HG03280 (cell line): ENCODE measurements at regions not wholly inside any gene's neighbourhood (a gene's known extent, or its start where the extent isn't known, plus 50 kb on each side); places are given as distances from the start of the nearest gene placed in this dataset.

Experiments used
- ATAC-seq: cut with Tn5 transposase; IDR thresholded peaks from one replicate; pipeline ENCODE4 v1.9.1; 2021; ENCODE audit warnings: mild to moderate bottlenecking, moderate library complexity; ENCODE audit not compliant: unreplicated experiment

DNA sequence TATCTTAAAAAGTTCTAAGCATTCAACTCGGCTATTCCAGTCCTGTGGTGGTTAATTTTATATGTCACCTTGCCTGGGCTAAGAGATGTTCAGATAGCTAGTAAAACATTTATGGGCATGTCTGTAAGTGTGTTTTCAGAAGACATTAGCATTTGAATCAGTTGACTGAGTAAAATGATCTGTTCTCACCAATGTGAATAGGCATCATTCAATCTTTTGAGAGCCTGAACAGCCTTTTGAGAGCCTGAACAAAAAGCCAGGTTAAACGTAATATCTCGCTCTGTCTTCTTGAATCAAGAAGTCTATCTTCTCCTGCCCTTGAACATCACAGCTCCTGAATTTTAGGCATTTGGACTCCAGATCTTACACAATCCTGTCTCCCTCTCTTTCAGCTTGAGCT lies 1266.1 kb downstream of the LRFN5 start:
- no peak for ATAC-seq

DNA sequence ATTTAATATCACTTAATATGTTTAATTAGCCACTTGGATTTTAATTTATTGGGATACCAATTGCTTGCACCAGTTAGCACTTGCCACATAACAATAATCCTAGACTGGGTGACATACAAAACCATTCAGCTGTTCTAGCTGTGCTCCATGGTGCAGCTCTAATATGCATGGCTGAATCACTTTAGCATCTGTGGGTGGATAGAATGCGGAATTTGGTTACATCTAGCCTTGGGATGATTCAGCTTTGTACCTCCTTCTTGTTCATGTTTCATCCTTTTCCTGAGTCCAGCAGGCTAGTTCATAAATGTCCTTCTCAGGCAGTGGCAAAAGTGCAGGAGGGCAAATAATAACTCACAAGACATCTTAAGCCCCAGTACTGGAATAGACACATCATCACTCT lies 1263.0 kb downstream of the LRFN5 start:
- no peak for ATAC-seq

DNA sequence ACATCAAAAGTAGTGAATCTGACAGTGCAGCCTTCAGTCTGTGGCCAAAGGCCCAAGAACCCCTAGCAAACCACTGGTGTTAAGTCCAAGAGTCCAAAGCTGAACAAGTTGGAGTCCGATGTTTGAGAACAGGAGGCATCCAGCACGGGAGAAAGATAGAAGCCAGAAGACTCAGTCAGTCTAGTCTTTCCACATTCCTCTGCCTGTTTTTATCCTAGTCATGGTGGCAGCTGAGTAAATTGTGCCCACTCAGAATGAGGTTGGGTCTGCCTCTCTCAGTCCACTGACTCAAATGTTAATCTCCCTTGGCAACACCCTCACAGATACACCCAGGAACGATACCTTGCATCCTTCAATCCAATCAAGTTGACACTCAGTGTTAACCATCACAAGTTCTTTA lies 1255.4 kb downstream of the LRFN5 start:
- ATAC-seq: no peak

DNA sequence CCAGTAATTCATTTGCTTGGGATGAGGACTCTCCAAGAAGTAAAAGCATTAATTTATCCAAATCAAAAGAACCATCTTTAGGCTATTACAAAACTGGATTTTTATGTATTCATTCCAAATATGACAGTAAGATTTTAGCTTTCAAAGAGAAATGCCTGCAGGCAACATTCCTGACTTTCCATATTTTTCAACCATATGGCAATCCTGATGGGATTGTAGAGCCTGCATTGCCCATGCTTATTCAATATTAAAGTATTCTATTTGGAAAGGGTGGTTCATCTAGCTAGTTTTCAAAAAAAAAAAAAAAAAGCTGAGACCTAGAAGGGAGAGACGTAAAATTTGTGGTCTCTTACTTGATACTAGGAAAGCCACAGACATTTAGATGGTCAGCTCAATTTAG lies 1253.7 kb downstream of the LRFN5 start:
- no peak for ATAC-seq

DNA sequence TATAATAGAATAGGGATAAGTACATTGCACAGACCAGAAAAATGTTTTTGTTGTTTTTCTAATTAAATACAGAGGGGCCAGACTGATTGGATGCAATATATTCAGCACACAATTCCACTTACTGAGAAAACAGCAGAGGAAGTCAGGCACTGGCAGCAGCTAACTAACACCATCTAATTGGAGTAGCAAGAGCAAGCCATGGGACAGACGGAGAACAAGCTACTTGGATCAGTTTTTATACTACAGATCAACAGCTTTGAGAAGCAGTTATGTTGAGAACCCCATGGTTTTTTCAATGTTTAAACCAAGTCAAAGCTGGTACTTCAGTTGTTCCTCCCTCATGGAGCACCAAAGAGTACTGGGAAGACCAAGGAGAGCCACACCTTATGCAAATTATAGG lies 1249.4 kb downstream of the LRFN5 start:
- ATAC-seq: no peak

DNA sequence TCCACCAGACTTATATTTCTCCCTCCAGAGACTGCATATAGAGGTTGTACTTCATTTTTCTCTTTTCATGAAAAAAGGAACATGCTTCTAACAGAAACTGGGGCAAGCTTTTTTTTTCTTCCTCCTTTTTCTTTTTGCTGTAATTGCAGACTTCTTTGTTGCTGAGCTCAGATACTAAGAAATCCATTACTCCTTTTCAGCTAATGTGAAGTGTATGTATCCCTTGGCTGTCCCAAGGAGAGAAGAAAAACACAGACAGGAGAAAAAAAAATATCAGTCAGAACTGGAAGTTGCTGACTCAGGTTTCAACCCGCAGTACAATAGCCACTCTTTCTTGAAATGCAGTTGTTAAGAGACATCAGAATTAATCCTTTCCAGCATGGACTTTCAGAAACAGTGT lies 1248.4 kb downstream of the LRFN5 start:
- no peak for ATAC-seq

DNA sequence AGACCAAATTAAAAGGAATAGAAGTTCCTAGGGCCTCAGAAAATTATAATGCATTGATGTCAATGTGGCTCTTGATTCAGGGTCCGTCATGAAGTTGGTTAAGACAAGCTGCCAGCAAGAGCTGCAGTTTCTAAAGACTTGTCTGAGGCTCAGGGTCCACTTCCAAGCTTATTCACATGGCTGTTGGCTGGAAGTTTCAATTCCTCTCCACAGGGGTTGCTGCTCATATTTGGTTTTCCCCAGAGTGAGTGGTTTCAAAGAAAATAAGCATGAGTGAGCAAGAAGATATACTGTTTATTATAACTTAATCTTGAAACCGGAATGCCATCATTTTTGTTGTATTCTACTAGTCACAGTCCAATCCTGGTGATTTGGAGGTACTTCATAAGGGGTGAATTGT lies 1247.4 kb downstream of the LRFN5 start:
- ATAC-seq: no peak

DNA sequence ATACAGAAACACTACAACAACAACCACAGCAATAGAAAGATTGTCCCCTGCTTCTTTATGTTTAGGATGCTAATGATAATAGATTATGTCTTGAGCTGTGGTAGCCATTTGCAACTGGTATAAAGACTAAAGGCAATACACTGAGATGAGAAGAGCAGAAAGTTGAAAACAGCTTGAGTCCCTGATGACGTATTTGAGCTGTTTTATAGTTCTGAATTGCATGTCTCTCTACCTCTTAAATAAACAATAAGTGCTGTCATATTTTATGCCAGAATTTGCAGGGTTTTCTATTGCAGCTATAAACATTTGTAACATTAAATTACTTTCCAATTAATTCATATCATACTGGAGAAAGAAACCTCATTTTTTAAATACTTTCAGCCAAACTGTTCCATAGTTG lies 1242.0 kb downstream of the LRFN5 start:
- no peak for ATAC-seq

DNA sequence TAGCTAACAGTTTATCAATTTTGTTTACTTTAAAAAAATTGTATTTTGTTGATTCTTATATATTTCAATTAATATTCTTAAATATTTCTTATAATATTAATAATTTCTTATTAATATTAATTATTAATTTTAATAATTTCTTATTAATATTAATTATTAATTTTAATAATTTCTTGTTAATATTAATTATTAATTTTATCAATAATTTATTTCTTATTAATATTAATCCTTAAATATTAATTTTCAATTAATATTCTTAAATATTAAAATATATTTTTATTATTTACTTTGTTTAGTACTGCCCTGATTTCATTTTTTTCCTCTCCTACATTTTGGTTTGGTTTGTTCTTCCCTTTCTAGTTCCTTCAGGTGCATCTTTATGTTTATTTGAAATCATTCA lies 1208.1 kb downstream of the LRFN5 start:
- no peak for ATAC-seq

DNA sequence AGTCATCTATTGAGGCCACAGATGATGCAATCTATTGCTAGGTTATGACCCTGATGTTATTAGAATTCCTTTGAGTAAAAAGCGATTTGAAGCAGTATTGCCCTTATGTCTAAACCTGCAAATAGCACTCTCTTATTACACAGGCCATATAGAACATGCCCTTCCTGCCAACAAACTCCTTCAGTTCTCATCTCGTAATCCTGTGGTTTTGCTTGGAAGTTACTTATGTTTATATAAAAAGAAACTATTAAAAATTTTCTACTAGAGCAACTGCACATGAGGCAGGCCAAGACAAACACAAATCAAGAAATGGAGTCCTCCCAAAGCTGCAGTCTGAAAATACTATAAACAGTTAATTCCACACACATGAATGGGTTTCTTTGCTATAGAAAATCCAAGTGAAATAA lies 1200.2 kb downstream of the LRFN5 start:
- ATAC-seq: no peak

DNA sequence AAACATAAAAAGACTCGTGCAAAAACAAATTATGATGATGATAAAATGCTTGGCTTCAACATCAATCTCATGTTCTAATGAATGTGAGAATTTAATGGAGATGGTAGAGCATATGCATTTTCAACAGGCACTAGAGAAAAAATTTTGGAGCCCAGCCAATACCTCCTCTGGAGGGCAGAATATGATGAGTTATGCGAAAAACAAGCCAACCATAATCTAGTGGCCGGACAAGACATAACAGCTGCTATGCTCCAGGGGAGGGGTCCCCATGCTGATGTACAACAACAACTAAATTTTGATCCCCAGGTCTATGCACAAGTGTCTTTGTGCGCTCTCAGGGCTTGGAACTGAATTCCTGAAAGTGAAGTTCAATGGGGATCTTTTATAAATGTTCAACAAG lies 1197.5 kb downstream of the LRFN5 start:
- ATAC-seq: no peak

DNA sequence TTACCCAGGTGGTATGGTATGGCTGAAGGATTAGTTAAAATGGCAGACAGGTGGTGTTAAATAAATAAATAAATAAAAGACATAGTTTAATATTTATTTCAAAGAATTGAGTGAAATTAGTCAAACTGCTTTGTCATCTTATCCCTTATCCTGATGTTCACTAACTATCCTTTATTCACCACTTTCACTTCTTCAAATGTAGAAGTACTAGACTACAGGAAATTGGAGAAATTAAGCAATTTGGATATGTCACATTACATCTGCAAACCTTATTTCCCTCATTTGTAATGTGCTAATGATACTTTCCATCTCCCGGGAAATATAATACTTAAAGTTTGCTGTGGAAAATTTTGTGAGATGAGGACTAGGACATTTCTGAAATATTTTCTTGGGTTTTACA lies 1195.7 kb downstream of the LRFN5 start:
- no peak for ATAC-seq

DNA sequence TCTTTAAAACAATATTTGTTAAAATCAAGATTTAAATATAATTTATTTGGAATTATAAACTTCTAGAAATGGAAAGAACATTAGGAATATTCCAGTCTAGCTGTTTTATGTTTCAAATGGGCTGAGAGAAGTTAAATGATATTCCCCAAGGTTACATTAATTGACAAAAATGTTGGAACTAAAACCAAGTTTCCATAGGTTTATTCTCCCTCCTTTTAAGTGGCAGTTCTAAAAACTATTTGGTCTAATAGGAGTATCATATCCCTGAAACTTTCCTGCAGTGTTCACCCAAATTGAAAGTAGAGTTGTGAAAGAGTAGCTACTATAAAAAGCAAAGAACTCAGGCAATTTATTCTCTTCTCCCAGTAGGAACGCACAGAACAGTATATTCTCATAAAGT lies 1185.5 kb downstream of the LRFN5 start:
- no peak for ATAC-seq

DNA sequence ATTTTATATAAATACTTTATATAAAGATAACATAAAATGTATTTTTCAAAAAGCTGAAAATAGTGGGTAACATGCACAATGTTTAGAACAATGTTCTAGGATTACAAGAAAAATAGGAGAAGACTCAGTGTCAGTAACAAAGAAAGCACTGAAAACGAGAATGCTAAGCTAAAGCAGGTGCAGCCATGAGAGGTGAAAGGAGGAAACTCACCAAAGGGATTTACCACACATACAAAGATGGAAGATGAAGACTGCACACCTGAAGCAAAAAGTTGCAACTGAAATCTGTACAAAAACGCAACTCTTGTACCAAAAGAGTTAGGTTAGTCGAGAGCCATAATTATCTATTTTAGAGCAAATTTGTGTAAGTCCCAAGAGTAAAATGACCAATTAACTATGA lies 1176.1 kb downstream of the LRFN5 start:
- no peak for ATAC-seq

DNA sequence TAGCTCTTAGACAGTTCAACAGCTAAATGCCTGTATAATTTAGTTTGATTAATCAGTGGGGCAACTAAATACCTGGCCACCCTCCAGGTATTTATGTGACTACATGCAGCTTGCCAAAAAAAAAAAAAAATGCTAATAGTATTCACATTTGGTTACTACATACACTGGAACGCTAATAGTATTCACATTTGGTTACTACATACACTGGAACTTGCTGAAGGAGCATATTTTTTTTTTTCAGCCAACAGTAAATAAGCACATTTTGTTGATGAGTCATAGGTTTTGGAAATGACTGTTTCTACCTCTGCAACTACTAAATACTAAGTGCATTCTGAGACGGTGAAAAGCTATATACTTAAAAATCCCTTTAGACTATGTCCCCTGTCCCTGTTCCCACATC lies 1172.3 kb downstream of the LRFN5 start:
- ATAC-seq: no peak

DNA sequence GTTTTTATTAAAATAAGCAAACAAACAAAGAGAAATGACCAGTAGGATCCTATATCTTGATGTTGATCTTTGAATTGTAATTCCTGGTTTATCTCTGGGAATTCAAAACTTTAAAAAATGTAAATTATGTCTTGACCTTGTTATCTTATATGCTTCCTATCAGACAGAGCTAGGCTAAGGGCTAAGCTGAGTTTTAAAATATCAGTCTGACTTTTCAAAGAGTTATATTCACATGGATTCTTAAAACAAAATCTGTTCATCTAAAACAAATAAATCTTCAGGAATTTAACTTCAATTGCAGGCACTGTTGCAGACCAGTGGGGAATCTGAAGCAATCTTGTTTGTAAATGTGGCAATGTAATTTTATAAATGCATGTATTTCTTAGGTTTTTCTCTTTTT lies 1144.1 kb downstream of the LRFN5 start:
- ATAC-seq: no peak

DNA sequence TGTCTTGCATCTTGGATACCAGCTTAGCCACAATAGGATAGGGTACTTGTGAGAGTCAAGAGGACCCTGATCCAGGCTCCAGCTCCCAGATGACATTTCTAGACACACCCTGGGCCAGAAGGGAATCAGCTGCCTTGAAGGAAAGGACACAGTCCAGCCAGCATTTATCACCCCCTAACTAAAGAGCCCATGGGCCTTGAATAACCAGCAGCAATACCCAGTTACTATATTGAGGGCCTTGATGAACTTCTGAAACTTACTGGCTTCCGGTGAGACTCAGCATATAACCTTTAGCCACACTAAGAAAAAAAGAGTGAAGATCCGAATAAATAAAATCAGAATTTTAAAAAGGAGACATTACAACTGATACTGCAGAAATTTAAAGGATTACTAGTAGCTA lies 1135.4 kb downstream of the LRFN5 start:
- ATAC-seq: no peak

DNA sequence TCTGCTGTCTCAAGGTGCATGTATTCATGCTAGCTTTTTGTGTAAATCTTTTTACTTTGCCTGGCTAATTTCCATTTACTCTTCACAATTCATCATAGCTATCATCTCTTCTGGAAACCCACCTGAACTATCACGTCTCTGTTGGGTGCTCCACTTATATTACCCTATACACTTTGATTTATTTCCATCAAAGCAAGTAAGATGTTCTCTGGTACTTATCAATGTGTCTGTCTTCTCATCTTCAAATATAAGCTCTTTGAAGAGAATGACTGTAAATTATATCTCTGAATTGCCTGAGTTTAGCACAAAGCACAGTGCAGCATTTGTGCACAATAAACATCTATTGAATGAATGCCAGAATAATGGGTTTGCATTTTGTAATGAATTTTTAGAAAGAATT lies 1129.7 kb downstream of the LRFN5 start:
- ATAC-seq: no peak

DNA sequence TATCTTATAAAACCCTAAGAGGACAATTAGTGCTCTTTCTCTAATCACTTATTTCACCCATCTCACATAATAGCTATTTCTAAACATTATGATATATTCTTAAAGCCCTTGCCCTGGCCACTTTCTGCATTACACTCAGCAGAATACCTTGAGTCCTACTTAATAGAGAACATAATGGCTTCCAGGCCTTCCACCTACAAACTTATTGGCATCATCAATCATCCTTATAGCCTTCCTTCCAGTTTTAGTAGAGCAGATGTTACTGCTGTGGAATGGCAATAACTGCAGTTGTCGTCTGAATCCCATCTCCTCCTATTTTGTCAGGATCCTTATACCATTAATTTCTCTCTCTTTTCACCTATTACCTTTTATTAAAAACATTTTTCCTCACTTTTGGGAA lies 1127.4 kb downstream of the LRFN5 start:
- no peak for ATAC-seq

DNA sequence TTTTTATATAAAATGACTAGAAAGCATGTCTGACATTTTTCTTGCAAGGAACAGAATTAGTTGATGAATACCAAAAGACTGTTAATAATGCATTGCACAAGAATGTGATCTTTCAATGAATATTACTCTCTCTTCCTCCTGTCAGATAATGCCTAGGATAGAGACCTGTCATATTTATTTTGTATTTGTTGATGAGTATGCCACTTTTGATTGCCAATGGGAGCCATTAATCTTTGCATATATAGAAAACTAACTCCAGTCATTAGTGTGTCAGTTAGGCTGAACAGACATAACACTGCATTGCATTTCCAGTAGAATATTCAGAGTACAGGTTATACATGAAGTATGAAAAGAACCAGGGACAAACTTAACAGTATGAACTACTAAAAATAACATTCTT lies 1125.3 kb downstream of the LRFN5 start:
- no peak for ATAC-seq

DNA sequence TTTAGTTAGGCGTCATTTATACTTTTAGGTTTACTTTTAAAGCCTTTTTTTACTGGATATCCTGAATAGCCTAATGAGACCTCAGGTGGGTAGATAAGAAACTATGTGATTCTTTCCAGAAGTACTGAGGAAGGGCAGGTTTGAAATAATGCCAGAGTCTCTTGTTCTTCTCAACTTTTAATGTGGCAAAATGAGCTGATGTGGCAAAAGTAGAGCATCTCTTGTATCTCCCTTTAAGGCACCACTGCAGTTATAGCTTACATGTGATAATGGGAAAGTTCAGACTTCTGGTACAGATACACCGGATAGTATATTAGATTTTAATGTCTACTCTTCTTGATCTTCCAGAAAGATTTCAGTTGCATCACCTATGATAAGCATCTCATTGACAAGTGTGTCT lies 1124.8 kb downstream of the LRFN5 start:
- ATAC-seq: no peak

DNA sequence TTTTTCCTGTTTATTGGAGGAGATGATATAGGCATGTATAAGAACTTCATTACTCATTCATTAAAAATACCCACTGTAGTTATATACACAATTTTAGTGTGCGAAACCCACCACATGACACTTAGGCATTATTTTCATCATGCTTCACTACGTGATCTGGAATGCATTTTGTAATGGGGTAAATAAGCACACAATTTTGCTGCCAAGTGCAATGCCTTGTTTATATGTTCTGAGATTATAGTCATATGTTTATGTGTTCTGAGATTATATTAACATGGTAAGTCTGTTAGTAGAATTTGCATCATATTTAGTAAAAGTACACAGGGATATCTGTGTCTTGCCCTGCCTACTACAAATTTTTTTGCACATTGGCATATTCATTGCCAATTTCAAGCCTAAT lies 1123.0 kb downstream of the LRFN5 start:
- ATAC-seq: no peak

DNA sequence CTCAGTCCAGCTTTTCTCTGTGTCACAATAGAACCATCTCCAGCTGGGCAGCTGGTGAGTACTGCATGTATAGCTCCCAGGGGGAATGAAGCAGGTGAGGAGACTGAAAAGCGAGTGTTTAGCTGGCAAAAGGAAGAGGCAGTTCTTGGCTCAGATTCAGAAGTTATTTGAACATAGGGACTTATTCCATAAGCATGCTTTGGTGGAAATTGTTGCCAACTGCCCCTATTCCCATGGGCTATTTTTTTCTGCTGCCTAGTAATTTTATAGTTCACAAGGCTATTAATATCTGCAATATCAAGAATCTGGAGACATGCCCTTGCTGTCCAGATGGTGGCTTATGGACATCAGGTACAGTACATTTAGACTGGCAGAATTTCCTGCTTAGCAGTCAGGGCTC lies 1112.7 kb downstream of the LRFN5 start:
- ATAC-seq: no peak

DNA sequence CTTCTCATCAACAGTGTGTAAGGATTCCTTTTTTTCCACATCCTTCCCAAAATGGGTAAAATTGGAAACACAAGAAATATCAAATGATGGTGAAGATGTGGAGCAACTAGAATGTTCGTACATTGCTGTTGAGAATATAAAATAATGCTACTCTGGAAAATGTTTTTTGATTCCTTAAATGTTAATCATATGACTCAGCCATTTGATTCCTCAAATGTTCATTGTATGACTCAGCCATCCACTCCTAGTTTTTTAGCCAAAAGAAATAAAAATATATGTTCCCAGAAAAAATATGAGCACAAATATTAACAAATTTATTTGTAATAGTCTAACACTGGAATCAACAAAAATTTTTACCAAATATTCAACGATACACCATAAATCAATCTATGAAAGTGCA lies 1108.6 kb downstream of the LRFN5 start:
- ATAC-seq: no peak
